Omental fat pad (tissue), 3 donors: ENCODE measurements at regions not wholly inside any gene's neighbourhood (a gene's known extent, or its start where the extent isn't known, plus 50 kb on each side); places are given as distances from the start of the nearest gene placed in this dataset.

Experiments used
- ATAC-seq: fragments of 150-250 bp; one replicate; pipeline ENCODE4 v1.9.1; 2016; ENCODE audit warnings: mild to moderate bottlenecking, moderate library complexity; ENCODE audit not compliant: low FRiP score
- DNase-seq: peaks from one replicate; pipeline ENCODE4 v3.0.0-alpha.2; 2019; ENCODE audit warnings: low spot score
- CTCF ChIP-seq, 3 donors: fragments of 450-650 bp; IDR thresholded peaks; one replicate each; pipeline ENCODE4 v1.5.1; 2016 to 2017; ENCODE audit warnings: antibody characterized with exemption in 3 of 3, mild to moderate bottlenecking in 3 of 3, moderate library complexity in 2 of 3

- ATAC-seq (no peak), DNase-seq (no peak)
- no peak for TF ChIP-seq CTCF (IDR thresholded peaks at IDR 0.05)
These were observed 414.1 kb downstream of the STK39 start for GRCh38 chr2:167833294-167833693.

GRCh38 chr2:167832868-167833287, 414.5 kb downstream of the STK39 start:
- TF ChIP-seq CTCF (IDR thresholded peaks at IDR 0.05), result no peak
- ATAC-seq, result no peak
- DNase-seq, result no peak

GRCh38 chr2:167827352-167828097, 419.9 kb downstream of the STK39 start:
- ATAC-seq (no peak), DNase-seq (no peak)
- TF ChIP-seq CTCF (IDR thresholded peaks at IDR 0.05), result no peak

- no peak for TF ChIP-seq CTCF (IDR thresholded peaks at IDR 0.05)
- ATAC-seq (no peak), DNase-seq (no peak)
These were observed 420.5 kb downstream of the STK39 start for GRCh38 chr2:167826906-167827305.

GRCh38 chr2:167825664-167826063, 421.7 kb downstream of the STK39 start:
- DNase-seq, result no peak
- TF ChIP-seq CTCF (IDR thresholded peaks at IDR 0.05), result no peak
- no peak for ATAC-seq

GRCh38 chr2:167822690-167823465, 424.5 kb downstream of the STK39 start:
- no peak for TF ChIP-seq CTCF (IDR thresholded peaks at IDR 0.05)
- ATAC-seq (no peak), DNase-seq (no peak)

- no peak for TF ChIP-seq CTCF (IDR thresholded peaks at IDR 0.05)
- DNase-seq (no peak), ATAC-seq (no peak)
These were observed 426.9 kb downstream of the STK39 start for GRCh38 chr2:167820488-167820887.
